GM18867 (cell line): ENCODE measurements at regions not wholly inside any gene's neighbourhood (a gene's known extent, or its start where the extent isn't known, plus 50 kb on each side); places are given as distances from the start of the nearest gene placed in this dataset.

Experiments used
- ATAC-seq: cut with Tn5 transposase; IDR thresholded peaks from one replicate; pipeline ENCODE4 v1.9.1; 2021; ENCODE audit warnings: mild to moderate bottlenecking, moderate library complexity; ENCODE audit not compliant: unreplicated experiment

DNA sequence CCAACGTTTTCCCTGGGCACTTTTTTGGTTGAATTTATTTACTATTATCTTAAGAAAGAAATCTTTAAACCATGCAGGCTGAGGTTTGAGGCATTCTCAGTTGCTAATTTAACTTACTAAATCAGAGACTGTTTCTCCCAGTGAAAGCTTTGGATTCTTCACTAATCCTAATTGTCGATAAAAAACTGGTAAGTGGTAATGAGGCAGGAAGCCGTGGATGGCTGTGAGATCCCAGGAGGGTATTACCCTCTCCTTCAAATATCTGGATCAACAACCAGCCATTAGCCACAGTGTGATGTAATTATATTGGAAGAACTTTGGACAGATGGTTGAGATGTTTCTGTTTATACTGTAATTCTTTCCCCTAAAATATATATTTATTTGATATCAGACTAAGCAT is 485.0 kb downstream of the DISC1 start:
- ATAC-seq, result no peak

DNA sequence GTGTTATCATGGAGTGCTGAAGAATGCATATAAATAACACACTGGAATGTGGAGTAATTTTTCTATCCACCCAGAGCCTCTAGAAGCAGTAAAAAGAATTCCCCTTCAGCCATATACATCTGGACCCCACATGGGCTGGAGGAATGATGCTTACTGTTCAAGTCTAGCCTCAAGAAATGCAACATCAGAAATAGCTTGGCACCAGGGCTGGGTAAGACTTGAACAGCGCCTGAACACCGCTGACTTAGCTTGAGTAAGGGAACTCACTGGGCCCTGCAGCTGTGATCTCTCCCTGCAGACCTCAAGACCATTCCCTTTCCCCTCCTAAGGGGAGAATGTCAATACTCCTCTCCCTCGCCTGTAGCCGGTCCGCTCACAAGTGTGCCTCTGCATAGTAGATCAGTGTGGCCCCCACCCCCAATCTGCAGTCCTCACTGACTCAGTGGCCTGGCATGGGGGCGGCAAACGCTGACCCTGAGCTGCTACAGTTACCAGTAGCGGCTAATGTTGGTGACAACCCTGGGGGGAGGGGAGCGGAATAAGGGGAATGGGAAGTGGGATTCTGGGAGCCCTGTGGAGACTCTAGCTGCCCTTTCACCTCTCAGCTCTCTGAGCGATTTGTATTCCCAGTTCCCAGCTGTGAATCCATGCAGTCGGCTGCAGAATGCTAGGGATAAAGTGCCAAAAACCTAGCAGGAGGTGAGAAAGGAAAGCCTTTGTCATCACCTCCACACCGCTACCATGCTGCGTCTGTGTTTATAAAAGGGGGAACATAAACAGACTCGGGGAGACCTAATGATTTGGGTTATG is 483.9 kb downstream of the DISC1 start:
- ATAC-seq, result no peak

DNA sequence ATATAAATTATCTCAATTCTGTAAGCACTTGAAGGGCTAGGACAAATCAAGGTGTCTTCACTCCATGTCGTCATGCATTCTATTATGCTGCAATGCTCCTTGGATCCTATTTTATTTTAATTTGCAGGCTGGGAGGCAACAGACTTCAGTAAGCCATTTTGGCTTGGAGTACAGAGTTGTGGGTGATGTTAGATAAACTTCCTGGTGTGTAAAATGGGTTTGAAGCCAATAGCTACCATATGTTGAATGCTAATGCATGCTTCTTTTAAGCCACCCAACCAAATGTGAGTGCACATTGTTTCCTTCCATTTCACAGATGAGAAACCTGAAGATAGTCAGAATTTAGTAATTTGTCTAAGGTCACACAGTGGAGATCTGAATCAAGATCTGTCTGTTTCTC is 482.8 kb downstream of the DISC1 start:
- no peak for ATAC-seq

DNA sequence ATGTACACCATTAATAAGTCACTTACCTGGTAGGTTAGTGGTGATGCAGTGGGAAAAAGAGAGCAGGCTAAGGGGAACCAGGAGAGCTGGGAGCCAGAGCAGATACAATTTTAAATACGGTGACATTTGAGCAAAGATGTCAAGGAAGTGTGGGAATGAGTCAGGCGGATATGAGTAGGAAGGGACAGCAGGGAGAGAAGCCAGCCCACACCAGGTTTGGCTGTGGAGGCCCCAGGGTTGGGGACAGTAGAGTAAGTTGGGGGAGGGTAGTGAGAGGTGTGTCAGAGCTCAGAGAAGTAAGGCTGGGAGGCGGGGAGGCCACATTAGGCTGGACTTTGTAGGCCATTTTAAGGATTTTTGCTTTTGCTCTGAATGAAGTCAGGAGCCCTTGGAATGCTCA is 482.0 kb downstream of the DISC1 start:
- no peak for ATAC-seq

DNA sequence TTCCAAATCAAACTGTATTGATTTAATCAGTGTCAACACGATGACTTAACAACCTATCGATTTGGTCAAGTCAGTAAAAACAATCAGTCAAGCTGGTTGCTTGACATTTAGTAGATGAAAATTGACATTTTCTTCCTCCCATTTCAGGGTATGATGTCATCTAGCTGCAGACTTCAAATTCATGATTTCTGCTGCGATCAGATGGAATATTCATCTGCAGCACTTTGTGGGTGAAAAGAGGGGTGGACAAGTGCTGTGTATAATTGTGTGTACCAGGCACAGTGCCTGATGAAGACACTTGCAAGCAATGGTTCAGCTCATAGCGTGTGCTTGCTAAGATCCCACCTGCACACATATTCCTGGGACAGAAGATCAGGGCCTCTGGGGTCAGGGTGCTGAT is 479.8 kb downstream of the DISC1 start:
- ATAC-seq, result no peak

DNA sequence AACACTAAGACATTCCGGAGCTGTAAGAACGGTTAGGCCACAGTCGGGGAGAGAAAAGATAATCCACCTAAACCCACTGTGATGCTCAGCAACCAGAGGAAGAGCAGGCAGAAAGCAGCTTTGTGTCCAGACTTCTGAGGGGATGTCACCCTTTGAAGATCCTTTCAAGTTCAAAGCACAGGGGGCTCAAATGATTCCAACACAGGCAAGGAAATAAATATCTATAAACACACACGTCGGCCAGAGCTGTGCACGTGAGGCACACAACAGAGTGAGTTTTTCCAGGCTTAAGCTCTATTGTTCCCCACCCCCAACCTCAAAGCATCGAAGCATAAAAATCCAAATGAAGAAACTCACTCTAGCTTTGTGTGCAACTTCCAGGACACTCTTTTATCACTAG is 479.0 kb downstream of the DISC1 start:
- no peak for ATAC-seq

DNA sequence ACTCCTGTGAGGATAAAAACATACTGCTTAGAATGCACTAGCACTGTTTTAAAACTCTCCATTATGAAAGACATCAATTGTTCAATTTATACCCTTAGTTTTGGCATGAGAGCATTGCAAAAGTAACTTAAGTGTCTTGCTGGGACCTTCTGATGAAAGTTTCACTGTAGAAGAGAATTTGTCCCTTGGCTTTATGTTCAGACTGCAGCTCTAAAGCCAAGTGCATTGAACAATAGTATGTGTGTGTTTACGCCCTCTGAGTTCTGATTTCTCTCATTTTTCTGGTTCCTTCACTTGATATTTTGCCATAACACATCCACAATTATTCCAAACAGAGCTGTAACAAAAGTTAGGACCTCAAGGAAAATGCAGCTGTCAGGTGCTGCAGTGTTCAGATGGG is 474.6 kb downstream of the DISC1 start:
- no peak for ATAC-seq

DNA sequence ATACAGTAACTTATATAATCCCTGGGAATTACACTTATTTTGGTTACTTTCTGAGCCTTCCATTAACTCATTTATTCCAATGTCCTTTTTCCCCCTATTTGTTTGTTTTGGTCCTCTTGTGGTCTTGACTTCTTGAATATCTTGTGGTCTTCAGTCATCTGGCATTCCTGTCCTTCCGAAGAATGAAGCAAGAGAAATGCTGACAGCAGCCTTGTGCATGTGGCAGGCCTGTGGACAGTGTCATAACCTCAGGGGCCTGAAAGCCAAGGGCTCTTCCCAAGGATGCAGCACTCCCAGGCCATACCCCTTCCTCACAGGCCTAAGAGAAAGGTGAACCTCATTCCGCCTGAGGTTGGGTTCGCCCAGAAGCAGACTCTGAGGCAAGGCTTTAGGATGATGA is 470.2 kb downstream of the DISC1 start:
- ATAC-seq, result no peak
